MM.1S (cell line): ENCODE measurements at regions not wholly inside any gene's neighbourhood (a gene's known extent, or its start where the extent isn't known, plus 50 kb on each side); places are given as distances from the start of the nearest gene placed in this dataset.

Experiments used
- CTCF ChIP-seq: fragments of 300-600 bp; sonication (generic); IDR thresholded peaks from 2 replicates; pipeline ENCODE4 v1.5.1; 2016; ENCODE audit warnings: antibody characterized with exemption, low read length, mixed read lengths
- EZH2 ChIP-seq: fragments of 300-600 bp; sonication (generic); optimal IDR thresholded peaks from 2 replicates; pipeline ENCODE3; 2017; ENCODE audit warnings: low read depth, mild to moderate bottlenecking, antibody characterized with exemption, low read length, mixed read lengths
- EZH2phosphoT487 ChIP-seq: fragments of 300-600 bp; sonication (generic); IDR thresholded peaks from 2 replicates; pipeline ENCODE4 v1.6.1; 2018; ENCODE audit warnings: antibody characterized with exemption, low read length

GRCh38 chr1:60657926-60658325 lies 424.4 kb upstream of the NFIA start:
- TF ChIP-seq CTCF (no peak), EZH2 (no peak), EZH2phosphoT487 (no peak)
